Epithelial cell of proximal tubule (primary cell): ENCODE measurements at regions not wholly inside any gene's neighbourhood (a gene's known extent, or its start where the extent isn't known, plus 50 kb on each side); places are given as distances from the start of the nearest gene placed in this dataset.

Experiments
- DNase-seq: peaks from one replicate; pipeline ENCODE4 v3.0.0-alpha.2; 2011; ENCODE audit warnings: low read depth
- H3K4me3 ChIP-seq: 2 replicates; pipeline ENCODE4 v1.5.1; 2011; ENCODE audit warnings: low read depth, mild to moderate bottlenecking, low read length
- TF ChIP-seq, protein P1 (sequence below): conservative IDR thresholded peaks from 2 replicates; pipeline ENCODE4 v1.5.1; 2012; ENCODE audit warnings: low read depth, mild to moderate bottlenecking, low read length

DNA sequence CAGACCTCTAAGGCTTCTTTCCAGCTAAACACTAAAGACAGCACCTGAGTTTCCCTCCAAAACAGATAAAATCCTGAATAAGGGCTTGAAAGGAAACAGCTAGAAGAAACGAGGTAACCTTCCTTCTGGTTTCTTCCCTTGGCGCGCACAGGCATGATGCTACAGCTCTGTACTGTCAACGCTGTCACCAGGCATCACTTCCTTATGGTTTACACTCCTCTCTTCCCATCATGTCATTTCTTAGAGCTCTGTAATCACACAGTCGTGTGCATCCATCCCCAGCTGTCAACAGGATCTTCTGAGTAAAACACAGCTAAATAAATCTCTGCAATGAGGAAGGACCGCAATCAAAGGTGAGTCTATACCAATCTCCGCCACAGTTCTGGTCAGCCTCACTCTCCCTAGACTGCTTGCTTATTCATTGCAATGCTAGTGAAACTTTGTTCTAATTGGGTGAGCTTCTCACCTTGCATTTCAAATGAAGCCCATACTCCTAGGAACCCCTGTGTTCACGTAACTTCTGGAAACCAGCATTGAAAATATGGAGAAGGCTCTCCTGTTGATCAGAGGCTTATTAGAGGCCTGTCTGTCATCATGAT lies 162.6 kb upstream of the DTNBP1 start:
- no peak for DNase-seq
- H3K4me3 ChIP-seq = no peak overlapping the region
- TF ChIP-seq, protein P1, sequence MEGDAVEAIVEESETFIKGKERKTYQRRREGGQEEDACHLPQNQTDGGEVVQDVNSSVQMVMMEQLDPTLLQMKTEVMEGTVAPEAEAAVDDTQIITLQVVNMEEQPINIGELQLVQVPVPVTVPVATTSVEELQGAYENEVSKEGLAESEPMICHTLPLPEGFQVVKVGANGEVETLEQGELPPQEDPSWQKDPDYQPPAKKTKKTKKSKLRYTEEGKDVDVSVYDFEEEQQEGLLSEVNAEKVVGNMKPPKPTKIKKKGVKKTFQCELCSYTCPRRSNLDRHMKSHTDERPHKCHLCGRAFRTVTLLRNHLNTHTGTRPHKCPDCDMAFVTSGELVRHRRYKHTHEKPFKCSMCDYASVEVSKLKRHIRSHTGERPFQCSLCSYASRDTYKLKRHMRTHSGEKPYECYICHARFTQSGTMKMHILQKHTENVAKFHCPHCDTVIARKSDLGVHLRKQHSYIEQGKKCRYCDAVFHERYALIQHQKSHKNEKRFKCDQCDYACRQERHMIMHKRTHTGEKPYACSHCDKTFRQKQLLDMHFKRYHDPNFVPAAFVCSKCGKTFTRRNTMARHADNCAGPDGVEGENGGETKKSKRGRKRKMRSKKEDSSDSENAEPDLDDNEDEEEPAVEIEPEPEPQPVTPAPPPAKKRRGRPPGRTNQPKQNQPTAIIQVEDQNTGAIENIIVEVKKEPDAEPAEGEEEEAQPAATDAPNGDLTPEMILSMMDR = no peak

DNA sequence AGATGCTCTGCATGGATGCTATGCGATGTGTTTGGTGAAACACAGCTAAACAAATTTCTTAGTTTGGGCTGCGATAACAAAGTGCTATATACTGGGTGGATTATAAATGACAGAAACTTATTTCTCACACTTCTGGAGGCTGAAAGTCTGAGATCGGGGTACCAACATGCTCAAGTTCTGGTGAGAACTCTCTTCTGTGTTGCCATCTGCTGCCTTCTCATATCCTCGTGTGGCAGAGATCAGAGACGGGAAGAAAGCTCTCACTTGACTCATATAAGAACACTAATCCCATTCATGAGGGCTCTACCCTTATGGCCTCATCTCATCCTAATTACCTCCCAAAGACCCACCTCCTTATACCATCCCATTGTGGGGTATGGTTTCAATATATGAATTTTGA lies 162.0 kb upstream of the DTNBP1 start:
- TF ChIP-seq, protein P1 = no peak
- DNase-seq = no peak
- no peak overlapping the region for H3K4me3 ChIP-seq

DNA sequence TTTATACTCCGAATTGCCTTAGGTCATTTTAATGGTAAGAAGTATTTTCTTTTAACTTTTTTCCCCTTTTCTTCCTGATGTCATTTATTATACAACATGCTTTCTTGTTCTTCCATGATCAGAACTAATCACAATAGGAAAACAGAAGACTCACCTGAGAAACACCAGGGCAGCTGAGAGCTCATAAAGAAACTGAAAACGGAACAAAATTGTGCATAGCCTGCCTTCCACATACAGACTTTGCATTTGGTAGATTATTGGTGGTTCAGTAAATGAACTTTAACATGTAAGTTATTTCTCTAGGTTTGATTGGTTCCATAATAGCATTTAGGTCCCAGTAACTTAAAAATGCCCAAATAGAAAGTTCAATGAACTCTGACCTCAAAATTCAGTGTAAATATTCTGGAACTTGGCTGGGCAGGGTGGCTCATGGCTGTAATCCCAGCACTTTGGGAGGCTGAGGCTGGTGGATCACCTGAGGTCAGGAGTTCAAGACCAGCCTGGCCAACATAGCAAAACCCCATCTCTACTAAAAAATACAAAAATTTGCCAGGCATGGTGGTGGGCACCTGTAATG lies 161.1 kb upstream of the DTNBP1 start:
- TF ChIP-seq, protein P1 = no peak
- DNase-seq = no peak

DNA sequence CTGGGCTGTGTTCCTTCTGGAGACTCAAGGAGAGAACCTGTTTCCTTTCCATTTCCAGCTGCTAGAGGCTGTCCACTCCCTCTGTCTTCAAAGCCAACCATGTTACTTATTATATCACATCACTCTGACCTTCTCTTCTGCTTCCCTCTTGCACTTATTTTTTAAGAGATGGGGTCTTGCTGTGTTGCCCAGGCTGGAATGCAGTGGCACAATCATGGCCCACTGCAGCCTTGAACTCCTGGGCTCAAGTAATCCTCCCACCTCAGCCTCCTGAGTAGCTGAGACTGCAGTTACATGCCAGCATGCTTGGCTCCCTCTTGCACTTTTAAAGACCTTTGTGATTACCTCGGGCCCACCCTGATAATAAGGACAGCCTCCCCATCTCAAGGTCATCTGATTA lies 160.0 kb upstream of the DTNBP1 start:
- DNase-seq = no peak
- TF ChIP-seq, protein P1 = no peak
- no peak overlapping the region for H3K4me3 ChIP-seq

More for the DNA sequence above, 161.1 kb upstream of the DTNBP1 start:
- H3K4me3 ChIP-seq = no peak overlapping the region

DNA sequence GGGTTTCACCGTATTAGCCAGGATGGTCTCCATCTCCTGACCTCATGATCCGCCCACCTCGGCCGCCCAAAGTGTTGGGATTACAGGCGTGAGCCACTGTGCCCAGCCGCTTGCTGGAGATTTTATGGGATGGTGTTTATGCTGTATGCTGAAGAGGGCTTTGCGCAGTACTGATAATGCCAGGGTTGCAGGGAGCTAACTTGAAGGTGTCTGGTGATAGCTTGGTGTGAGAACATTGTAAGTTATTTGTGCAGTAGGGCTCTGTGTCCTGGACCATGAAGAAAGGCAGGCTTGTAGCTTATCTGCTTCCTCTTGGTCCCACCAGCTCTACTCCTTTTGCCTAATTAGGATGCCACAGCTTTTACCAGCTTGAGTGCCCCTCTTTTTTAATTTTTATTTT lies 157.0 kb upstream of the DTNBP1 start:
- no peak for DNase-seq
- TF ChIP-seq, protein P1 = no peak
- no peak overlapping the region for H3K4me3 ChIP-seq

DNA sequence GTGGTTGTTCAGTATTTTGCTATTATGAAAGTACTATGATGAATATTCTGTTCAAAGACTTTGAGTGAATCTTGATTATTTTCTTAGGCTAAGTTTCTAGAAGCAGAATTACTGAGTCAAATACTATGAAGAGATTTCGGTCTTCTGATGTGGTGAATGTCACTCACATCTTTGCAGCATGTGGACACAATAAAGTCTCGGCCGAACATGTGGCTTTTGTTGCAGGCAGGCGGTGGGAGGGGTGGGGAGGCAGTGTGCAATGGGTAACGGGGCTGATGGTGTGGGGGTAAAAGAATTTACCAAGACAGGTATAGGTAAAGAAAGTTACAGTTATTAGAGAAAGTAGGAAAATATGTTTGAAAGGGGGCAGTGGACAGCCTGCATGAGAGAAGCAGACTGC lies 156.4 kb upstream of the DTNBP1 start:
- DNase-seq = no peak

More for the DNA sequence above, 156.4 kb upstream of the DTNBP1 start:
- TF ChIP-seq, protein P1 = no peak
- H3K4me3 ChIP-seq = no peak overlapping the region
